Gastroesophageal sphincter (tissue), 4 donors: ENCODE measurements at regions not wholly inside any gene's neighbourhood (a gene's known extent, or its start where the extent isn't known, plus 50 kb on each side); places are given as distances from the start of the nearest gene placed in this dataset.

Experiments used
- ATAC-seq: fragments of 150-250 bp; one replicate; pipeline ENCODE4 v1.9.1; 2016; ENCODE audit warnings: mild to moderate bottlenecking, moderate library complexity
- H3K27ac ChIP-seq, 4 donors: fragments of 200-600 bp; sonication (generic) in 3 of 4; 1 replicate in 3 of 4; 2 replicates in 1 of 4; pipeline ENCODE4 v1.5.1; 2016 to 2019
- H3K27me3 ChIP-seq: fragments of 200-600 bp; sonication (generic); one replicate; pipeline ENCODE4 v1.5.1; 2019
- H3K36me3 ChIP-seq, 2 donors: fragments of 200-600 bp; sonication (generic); one replicate each; pipeline ENCODE4 v1.5.1; 2019; ENCODE audit warnings: control low read depth in 1 of 2
- H3K4me1 ChIP-seq, 3 donors: fragments of 200-600 bp; sonication (generic); 1 replicate in 2 of 3; 2 replicates in 1 of 3; pipeline ENCODE4 v1.5.1; 2016 to 2019; ENCODE audit warnings: control low read depth in 2 of 3
- H3K4me3 ChIP-seq, 2 donors: fragments of 200-600 bp; sonication (generic); one replicate each; pipeline ENCODE4 v1.5.1; 2019; ENCODE audit warnings: mild to moderate bottlenecking in 1 of 2, moderate library complexity in 1 of 2
- H3K9me3 ChIP-seq, 3 donors: fragments of 200-600 bp; sonication (generic); one replicate each; pipeline ENCODE4 v1.5.1; 2017 to 2019; ENCODE audit warnings: control low read depth in 2 of 3
- CTCF ChIP-seq, 4 experiments: fragments of 200-600 bp in 2 of 4; fragments of 450-650 bp in 2 of 4; sonication (generic) in 1 of 4; IDR thresholded peaks; one replicate each; pipeline ENCODE4 v1.5.1; 2017 to 2019; ENCODE audit warnings: antibody characterized with exemption in 4 of 4, mild to moderate bottlenecking in 2 of 4, moderate library complexity in 2 of 4
- EP300 ChIP-seq: sonication (generic); formaldehyde crosslinking; IDR thresholded peaks from one replicate; pipeline ENCODE4 v1.6.1; 2017; ENCODE audit warnings: antibody characterized with exemption, mild to moderate bottlenecking
- POLR2A ChIP-seq, 2 donors: fragments of 450-650 bp; IDR thresholded peaks; one replicate each; pipeline ENCODE4 v1.6.1; 2017; ENCODE audit warnings: antibody characterized with exemption in 2 of 2, mild to moderate bottlenecking in 2 of 2, moderate library complexity in 1 of 2
- POLR2AphosphoS5 ChIP-seq: sonication (generic); formaldehyde crosslinking; IDR thresholded peaks from one replicate; pipeline ENCODE4 v1.6.1; 2017; ENCODE audit warnings: antibody characterized with exemption
- WGBS, 2 donors: methylation state at CpG; one replicate each; pipeline ENCODE4 v1.1.5; 2018; ENCODE audit warnings: low coverage in 1 of 2; 5-methylcytosine and 5-hydroxymethylcytosine counted together

DNA sequence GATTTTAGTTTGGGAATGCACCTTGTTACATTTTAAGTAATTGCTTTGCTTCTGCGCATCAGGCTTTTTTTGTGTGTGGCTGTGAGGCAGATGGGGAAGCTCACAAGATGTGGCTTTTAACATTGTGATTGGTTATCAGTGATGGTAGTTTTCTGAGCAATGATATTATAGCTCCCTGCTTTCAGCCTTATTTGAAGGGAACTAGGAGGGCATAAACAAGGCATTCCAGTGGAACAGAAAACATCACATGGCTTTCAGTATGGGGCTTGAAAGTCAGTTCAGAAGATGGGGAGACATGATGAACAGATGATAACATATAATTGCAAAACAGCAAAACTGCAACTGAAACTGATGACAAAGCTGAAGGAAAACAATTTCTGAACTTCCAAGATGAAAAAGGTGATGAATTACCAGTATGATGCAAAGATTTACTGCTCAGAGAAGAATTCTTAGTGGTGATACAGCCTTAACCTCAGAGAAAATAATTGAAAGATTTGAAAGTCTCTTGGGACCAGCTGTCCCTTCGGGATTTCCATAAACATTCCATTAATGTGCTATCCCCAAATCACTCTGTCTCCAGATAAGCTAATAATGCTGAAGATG is 439.7 kb downstream of the RND3 start:
- no peaks in the 10 kb centered on the region for H3K27me3 ChIP-seq
- no peak overlapping the region for H3K4me3 ChIP-seq
- no peak overlapping the region for H3K27ac ChIP-seq
- H3K4me1 ChIP-seq: no peaks in the 10 kb centered on the region
- ATAC-seq: no peak
- H3K9me3 ChIP-seq: no peaks in the 10 kb centered on the region
- 96 to 100% methylated on average over 2 of the region's 2 CpGs for WGBS, 2 donors
- no peaks in the 10 kb centered on the region for H3K36me3 ChIP-seq
- TF ChIP-seq CTCF (IDR thresholded peaks at IDR 0.05) (no peak), POLR2A (IDR thresholded peaks at IDR 0.05) (no peak), EP300 (no peak), POLR2AphosphoS5 (no peak)

GRCh38 chr2:150046810-150047209 is 440.7 kb downstream of the RND3 start:
- 73 to 93% methylated on average over 4 of the region's 4 CpGs for WGBS, 2 donors

DNA sequence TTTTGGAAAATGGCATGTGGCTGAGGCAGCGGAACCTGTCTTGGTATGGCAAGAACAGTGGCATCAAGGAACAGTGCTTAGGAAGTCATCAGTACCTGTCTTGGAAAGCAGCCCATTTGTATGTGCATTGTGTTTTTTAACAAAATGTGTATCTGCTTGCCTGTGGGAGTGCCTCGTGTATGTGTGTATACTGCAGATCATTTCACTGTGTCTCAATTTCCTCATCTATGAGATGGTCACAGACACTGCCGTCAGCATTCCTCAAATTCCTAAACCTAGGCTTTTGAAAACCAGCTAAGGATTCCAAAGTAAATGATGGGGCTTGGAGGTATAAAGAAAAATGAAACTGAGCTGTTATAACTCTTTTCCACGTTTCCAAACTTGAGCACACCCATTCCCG is 441.3 kb downstream of the RND3 start:
- Histone ChIP-seq H3K4me1 (no peaks in the 10 kb centered on the region), H3K36me3 (no peaks in the 10 kb centered on the region), H3K27ac (no peak overlapping the region), H3K27me3 (no peaks in the 10 kb centered on the region), H3K9me3 (no peaks in the 10 kb centered on the region), H3K4me3 (no peak overlapping the region)
- WGBS, 2 donors: 68 to 75% methylated on average over 5 of the region's 5 CpGs
- TF ChIP-seq CTCF (IDR thresholded peaks at IDR 0.05) (no peak), EP300 (no peak), POLR2AphosphoS5 (no peak), POLR2A (IDR thresholded peaks at IDR 0.05) (no peak)
- ATAC-seq: no peak

More at GRCh38 chr2:150046810-150047209, 440.7 kb downstream of the RND3 start:
- ATAC-seq: no peak
- Histone ChIP-seq H3K4me3 (no peak overlapping the region), H3K4me1 (no peaks in the 10 kb centered on the region), H3K9me3 (no peaks in the 10 kb centered on the region), H3K27ac (no peak overlapping the region), H3K27me3 (no peaks in the 10 kb centered on the region), H3K36me3 (no peaks in the 10 kb centered on the region)
- TF ChIP-seq CTCF (IDR thresholded peaks at IDR 0.05) (no peak), EP300 (no peak), POLR2A (IDR thresholded peaks at IDR 0.05) (no peak), POLR2AphosphoS5 (no peak)

- Histone ChIP-seq H3K4me1 (no peaks in the 10 kb centered on the region), H3K27me3 (no peaks in the 10 kb centered on the region), H3K4me3 (no peak overlapping the region), H3K9me3 (no peaks in the 10 kb centered on the region), H3K27ac (no peak overlapping the region), H3K36me3 (no peaks in the 10 kb centered on the region)
- ATAC-seq: no peak
- WGBS, 2 donors: 80 to 96% methylated on average over 3 to 4 of the region's 4 CpGs
- TF ChIP-seq EP300 (no peak), CTCF (IDR thresholded peaks at IDR 0.05) (no peak), POLR2AphosphoS5 (no peak), POLR2A (IDR thresholded peaks at IDR 0.05) (no peak)
Observed at GRCh38 chr2:150045601-150046000, 441.9 kb downstream of the RND3 start.

DNA sequence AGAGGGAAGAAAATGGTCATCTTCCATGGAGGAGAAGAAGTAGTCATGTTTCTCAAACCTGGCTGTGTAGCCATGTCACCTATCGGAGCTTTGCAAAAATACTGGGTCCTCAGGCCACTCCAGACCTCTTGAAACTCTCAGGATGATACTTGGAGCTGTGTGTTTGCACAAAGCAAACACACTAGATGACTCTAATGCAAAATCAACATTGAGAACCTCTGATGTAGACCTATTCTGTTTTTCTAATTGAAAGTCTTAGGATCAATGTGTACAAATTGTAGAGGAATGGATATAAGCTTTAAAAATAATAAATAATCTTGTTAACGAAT is 444.3 kb downstream of the RND3 start:
- 85 to 100% methylated on average over 1 to 2 of the region's 2 CpGs for WGBS, 2 donors
- Histone ChIP-seq H3K4me3 (no peak overlapping the region), H3K27ac (no peak overlapping the region), H3K27me3 (no peaks in the 10 kb centered on the region), H3K36me3 (no peaks in the 10 kb centered on the region), H3K4me1 (no peaks in the 10 kb centered on the region), H3K9me3 (no peaks in the 10 kb centered on the region)
- TF ChIP-seq EP300: no peak
- ATAC-seq: no peak
